ENCODE measurements at regions not wholly inside any gene's neighbourhood (a gene's known extent, or its start where the extent isn't known, plus 50 kb on each side); places are given as distances from the start of the nearest gene placed in this dataset.

DNA sequence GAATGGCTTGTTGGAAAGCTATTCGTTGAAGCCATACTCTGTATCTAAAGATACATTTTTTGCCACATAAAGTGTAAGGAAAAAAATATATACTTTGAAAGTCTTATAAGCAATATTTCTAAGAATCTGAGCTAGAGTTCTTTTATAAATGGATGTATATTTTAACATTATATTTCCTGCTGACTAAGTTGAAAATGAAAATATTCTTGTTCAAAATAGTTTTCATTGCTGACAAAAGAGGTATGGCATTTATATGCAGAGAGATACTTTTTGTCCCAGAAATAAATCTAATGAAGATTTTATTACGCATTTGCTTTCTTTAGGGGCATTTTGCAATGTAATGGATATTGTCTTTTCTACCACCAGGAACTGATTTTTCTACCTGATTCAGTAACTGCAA lies 834.9 kb downstream of the LRFN5 start:
- TF ChIP-seq, protein P1, sequence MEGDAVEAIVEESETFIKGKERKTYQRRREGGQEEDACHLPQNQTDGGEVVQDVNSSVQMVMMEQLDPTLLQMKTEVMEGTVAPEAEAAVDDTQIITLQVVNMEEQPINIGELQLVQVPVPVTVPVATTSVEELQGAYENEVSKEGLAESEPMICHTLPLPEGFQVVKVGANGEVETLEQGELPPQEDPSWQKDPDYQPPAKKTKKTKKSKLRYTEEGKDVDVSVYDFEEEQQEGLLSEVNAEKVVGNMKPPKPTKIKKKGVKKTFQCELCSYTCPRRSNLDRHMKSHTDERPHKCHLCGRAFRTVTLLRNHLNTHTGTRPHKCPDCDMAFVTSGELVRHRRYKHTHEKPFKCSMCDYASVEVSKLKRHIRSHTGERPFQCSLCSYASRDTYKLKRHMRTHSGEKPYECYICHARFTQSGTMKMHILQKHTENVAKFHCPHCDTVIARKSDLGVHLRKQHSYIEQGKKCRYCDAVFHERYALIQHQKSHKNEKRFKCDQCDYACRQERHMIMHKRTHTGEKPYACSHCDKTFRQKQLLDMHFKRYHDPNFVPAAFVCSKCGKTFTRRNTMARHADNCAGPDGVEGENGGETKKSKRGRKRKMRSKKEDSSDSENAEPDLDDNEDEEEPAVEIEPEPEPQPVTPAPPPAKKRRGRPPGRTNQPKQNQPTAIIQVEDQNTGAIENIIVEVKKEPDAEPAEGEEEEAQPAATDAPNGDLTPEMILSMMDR (conservative IDR thresholded peaks at IDR 0.05; ENCODE audit: low read depth in 2 of 2) = no peak
- TF ChIP-seq EZH2phosphoT487 (IDR thresholded peaks at IDR 0.05; ENCODE audit: unreplicated experiment) = no peak
- no peak for TF ChIP-seq EZH2 (IDR thresholded peaks at IDR 0.05; ENCODE audit: low read depth, unreplicated experiment)
- TF ChIP-seq JUNB (IDR thresholded peaks at IDR 0.05; ENCODE audit: unreplicated experiment) = no peak
- no peak for TF ChIP-seq POLR2AphosphoS5 (IDR thresholded peaks at IDR 0.05; ENCODE audit: low read depth)
- TF ChIP-seq, protein P2, sequence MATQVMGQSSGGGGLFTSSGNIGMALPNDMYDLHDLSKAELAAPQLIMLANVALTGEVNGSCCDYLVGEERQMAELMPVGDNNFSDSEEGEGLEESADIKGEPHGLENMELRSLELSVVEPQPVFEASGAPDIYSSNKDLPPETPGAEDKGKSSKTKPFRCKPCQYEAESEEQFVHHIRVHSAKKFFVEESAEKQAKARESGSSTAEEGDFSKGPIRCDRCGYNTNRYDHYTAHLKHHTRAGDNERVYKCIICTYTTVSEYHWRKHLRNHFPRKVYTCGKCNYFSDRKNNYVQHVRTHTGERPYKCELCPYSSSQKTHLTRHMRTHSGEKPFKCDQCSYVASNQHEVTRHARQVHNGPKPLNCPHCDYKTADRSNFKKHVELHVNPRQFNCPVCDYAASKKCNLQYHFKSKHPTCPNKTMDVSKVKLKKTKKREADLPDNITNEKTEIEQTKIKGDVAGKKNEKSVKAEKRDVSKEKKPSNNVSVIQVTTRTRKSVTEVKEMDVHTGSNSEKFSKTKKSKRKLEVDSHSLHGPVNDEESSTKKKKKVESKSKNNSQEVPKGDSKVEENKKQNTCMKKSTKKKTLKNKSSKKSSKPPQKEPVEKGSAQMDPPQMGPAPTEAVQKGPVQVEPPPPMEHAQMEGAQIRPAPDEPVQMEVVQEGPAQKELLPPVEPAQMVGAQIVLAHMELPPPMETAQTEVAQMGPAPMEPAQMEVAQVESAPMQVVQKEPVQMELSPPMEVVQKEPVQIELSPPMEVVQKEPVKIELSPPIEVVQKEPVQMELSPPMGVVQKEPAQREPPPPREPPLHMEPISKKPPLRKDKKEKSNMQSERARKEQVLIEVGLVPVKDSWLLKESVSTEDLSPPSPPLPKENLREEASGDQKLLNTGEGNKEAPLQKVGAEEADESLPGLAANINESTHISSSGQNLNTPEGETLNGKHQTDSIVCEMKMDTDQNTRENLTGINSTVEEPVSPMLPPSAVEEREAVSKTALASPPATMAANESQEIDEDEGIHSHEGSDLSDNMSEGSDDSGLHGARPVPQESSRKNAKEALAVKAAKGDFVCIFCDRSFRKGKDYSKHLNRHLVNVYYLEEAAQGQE (IDR thresholded peaks at IDR 0.05; ENCODE audit: unreplicated experiment) = no peak
- TF ChIP-seq, protein P3, sequence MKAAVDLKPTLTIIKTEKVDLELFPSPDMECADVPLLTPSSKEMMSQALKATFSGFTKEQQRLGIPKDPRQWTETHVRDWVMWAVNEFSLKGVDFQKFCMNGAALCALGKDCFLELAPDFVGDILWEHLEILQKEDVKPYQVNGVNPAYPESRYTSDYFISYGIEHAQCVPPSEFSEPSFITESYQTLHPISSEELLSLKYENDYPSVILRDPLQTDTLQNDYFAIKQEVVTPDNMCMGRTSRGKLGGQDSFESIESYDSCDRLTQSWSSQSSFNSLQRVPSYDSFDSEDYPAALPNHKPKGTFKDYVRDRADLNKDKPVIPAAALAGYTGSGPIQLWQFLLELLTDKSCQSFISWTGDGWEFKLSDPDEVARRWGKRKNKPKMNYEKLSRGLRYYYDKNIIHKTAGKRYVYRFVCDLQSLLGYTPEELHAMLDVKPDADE (IDR thresholded peaks at IDR 0.05) = no peak
- no peak for TF ChIP-seq STAT1 (IDR thresholded peaks at IDR 0.05; ENCODE audit: unreplicated experiment)
- no peak for TF ChIP-seq NANOG (IDR thresholded peaks at IDR 0.05; ENCODE audit: borderline replicate concordance)
- TF ChIP-seq CREB1 (CRISPR knock-in tag; IDR thresholded peaks at IDR 0.05; ENCODE audit: low read depth) = no peak

All from GM23338 (cell line).